Colonic mucosa (tissue), 4 donors: ENCODE measurements at regions not wholly inside any gene's neighbourhood (a gene's known extent, or its start where the extent isn't known, plus 50 kb on each side); places are given as distances from the start of the nearest gene placed in this dataset.

Experiments
- DNase-seq: peaks from one replicate; pipeline ENCODE4 v3.0.0-alpha.2; 2020
- H3K27ac ChIP-seq: fragments of 200-600 bp; one replicate; pipeline ENCODE4 v1.8.0; 2021
- H3K27me3 ChIP-seq: fragments of 200-600 bp; one replicate; pipeline ENCODE4 v1.8.0; 2021
- H3K36me3 ChIP-seq: fragments of 200-600 bp; one replicate; pipeline ENCODE4 v1.8.0; 2021
- H3K4me1 ChIP-seq: fragments of 200-600 bp; one replicate; pipeline ENCODE4 v1.8.0; 2021; ENCODE audit warnings: mild to moderate bottlenecking
- H3K4me3 ChIP-seq: fragments of 200-600 bp; one replicate; pipeline ENCODE4 v1.8.0; 2021
- H3K9ac ChIP-seq, 2 donors: one replicate each; pipeline ENCODE4 v1.7.0; 2013; ENCODE audit warnings: control low read depth in 2 of 2, low read depth in 2 of 2, low read length in 2 of 2
- H3K9me3 ChIP-seq: fragments of 200-600 bp; one replicate; pipeline ENCODE4 v1.8.0; 2021
- intact Hi-C: fragments of 100-400 bp; cut with DNase I; formaldehyde crosslinking; loops from one replicate; pipeline ENCODE4 v1.14.1; 2022
- TF ChIP-seq, protein P1 (sequence below): fragments of 200-600 bp; IDR thresholded peaks from one replicate; pipeline ENCODE4 v1.8.0; 2022; ENCODE audit warnings: antibody characterized with exemption, mild to moderate bottlenecking
- donor health status: healthy.
- donor health status: DM: no; HTN: no; CAD: no.
- donor health status: DM: no; HTN: no; CAD: no.

DNA sequence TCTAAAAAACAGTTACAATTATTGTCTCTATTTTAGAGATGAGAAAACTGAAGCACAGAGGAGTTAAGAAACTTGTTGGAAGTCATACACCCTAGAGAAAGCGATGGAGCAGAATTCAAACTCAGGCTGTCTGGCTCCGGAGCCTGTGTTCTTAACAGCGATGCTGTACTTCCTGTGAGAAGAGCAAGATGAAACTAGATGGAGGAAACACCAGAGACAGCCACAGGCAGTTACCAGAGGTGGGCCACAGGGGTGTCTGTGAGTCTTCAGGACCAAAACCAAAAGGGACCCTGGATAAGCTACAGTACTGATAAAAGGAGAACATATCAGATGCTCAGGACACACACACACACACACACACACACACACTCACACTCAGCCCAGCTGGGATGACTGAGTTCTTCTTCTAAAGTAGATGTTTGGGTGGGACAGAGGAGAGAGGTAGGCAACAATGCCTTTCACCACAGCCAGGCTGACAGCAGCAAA, 289.2 kb downstream of the FZD1 start:
- H3K9me3 ChIP-seq = no peaks in the 10 kb centered on the region
- TF ChIP-seq, protein P1, sequence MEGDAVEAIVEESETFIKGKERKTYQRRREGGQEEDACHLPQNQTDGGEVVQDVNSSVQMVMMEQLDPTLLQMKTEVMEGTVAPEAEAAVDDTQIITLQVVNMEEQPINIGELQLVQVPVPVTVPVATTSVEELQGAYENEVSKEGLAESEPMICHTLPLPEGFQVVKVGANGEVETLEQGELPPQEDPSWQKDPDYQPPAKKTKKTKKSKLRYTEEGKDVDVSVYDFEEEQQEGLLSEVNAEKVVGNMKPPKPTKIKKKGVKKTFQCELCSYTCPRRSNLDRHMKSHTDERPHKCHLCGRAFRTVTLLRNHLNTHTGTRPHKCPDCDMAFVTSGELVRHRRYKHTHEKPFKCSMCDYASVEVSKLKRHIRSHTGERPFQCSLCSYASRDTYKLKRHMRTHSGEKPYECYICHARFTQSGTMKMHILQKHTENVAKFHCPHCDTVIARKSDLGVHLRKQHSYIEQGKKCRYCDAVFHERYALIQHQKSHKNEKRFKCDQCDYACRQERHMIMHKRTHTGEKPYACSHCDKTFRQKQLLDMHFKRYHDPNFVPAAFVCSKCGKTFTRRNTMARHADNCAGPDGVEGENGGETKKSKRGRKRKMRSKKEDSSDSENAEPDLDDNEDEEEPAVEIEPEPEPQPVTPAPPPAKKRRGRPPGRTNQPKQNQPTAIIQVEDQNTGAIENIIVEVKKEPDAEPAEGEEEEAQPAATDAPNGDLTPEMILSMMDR = no peak

DNA sequence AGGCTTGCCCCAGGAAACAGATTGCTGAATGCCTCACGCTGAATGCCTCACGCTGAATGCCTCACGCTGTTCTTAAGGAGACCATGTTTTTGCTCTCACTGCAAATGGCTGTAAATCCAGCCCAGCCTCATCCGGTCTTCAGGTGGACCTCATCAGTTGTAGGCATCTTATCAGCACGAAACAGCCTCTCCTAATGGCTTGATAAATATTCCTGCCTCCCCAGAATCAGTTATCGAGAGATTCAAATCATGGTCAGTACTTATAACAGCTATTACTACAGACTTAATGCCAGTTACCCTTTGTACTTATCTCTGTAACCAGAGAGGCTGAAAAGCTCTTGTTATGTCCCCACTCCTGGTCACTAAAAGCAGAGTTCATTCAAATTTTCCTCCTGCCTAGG, 290.6 kb downstream of the FZD1 start:
- Histone ChIP-seq H3K9me3 (no peaks in the 10 kb centered on the region), H3K4me1 (no peaks in the 10 kb centered on the region), H3K4me3 (no peak overlapping the region), H3K9ac (no peak overlapping the region), H3K27me3 (no peaks in the 10 kb centered on the region), H3K27ac (no peak overlapping the region), H3K36me3 (no peaks in the 10 kb centered on the region)
- TF ChIP-seq, protein P1 = no peak
- intact Hi-C loops = no loop called here
- DNase-seq = no peak

More for the DNA sequence above, 289.2 kb downstream of the FZD1 start:
- H3K27me3 ChIP-seq = no peaks in the 10 kb centered on the region
- H3K27ac ChIP-seq = no peak overlapping the region
- H3K4me1 ChIP-seq = no peaks in the 10 kb centered on the region
- no peak for DNase-seq
- H3K4me3 ChIP-seq = no peak overlapping the region
- intact Hi-C loops = no loop called here
- H3K9ac ChIP-seq = no peak overlapping the region
- no peaks in the 10 kb centered on the region for H3K36me3 ChIP-seq

DNA sequence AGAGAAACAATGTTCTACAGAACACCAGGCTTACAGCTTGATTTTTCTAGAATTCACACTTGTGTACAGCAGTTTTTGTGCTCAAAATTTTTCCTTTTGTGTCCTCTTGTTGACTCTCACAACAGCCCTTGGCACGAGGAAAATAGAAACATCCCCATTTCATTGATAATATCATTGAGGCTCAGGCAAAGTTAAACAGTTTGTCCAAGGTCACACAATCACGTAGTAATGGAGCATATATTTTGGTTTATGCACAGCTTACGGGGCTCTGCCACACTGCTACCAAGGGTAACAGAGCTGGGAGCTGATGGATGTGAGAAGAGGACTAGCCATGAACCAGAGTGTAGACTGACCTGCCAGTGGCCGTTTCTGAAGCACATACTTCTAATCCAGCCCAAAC, 292.0 kb downstream of the FZD1 start:
- intact Hi-C loops = no loop called here
- H3K9me3 ChIP-seq = no peaks in the 10 kb centered on the region
- no peak overlapping the region for H3K4me3 ChIP-seq
- no peaks in the 10 kb centered on the region for H3K27me3 ChIP-seq
- no peak for DNase-seq
- no peak overlapping the region for H3K27ac ChIP-seq
- no peaks in the 10 kb centered on the region for H3K4me1 ChIP-seq
- TF ChIP-seq, protein P1 = no peak
- no peak overlapping the region for H3K9ac ChIP-seq
- no peaks in the 10 kb centered on the region for H3K36me3 ChIP-seq

DNA sequence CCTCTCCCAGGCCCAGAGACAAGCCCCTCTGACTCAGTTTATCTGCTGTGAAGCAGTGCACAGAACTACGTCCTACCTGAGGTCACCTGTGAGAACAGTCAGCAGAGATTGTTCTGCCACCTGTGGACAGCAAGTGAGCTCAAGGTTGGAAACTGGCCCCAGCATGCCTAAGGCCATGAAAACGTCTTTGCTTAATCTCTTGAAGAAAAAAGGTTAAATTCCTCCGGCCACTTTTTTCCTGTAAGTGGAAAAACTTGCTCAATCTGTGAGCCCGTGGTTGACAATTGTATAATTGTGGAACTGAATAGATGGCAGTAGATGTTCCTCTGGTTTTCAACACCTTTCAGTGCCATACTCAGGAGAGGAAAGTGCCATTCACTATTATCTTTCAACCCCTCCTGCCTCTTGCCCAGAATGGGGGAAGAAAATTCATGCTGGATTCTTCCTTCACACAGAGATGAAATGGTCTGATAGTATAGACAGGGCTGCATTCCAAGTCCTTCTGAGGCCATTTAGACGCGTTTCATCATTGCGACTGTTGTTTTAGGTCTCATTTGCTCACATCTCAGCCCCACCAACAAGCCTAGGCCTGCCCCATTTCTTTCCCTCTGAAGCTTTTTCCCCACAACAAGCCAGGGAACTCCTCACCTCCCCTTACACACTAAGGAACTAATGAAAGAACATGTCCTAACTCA, 292.9 kb downstream of the FZD1 start:
- Histone ChIP-seq H3K9me3 (no peaks in the 10 kb centered on the region), H3K9ac (no peak overlapping the region), H3K4me3 (no peak overlapping the region), H3K36me3 (no peaks in the 10 kb centered on the region), H3K27me3 (no peaks in the 10 kb centered on the region), H3K4me1 (no peaks in the 10 kb centered on the region), H3K27ac (no peak overlapping the region)
- no peak for DNase-seq
- intact Hi-C loops = no loop called here
- TF ChIP-seq, protein P1 = no peak

DNA sequence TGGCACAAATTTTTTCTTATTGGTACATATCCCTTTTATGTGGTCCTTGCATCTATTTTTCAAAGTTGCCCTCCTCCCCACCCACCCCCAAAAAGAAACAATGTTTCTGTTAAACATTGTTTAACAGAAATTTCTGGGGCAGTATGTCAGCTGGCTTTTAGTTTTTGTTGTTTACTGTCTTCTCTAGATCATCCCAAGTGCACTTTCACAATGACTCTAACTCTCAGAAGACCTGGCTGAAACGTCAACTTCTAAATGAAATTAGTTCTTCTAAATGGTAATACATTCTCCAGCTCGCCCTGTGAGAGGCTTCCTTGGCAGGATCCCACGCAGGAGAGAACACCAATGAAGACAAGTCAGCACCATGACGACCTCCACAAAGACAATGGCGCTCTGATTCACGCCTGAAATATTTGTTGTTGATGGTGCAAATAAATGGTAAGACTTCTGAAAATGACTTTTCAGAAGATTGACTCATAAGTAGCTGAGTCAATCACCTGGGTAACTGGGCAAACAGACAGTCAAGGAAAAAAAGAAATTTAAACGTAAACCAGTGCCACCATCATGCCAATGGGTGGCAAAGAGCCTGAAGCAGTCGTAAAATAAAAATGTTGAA, 293.7 kb downstream of the FZD1 start:
- no peak overlapping the region for H3K9ac ChIP-seq
- H3K27me3 ChIP-seq = no peaks in the 10 kb centered on the region
- no peaks in the 10 kb centered on the region for H3K9me3 ChIP-seq
- intact Hi-C loops = no loop called here
- no peaks in the 10 kb centered on the region for H3K4me1 ChIP-seq
- no peaks in the 10 kb centered on the region for H3K36me3 ChIP-seq
- TF ChIP-seq, protein P1 = no peak
- no peak overlapping the region for H3K4me3 ChIP-seq
- H3K27ac ChIP-seq = no peak overlapping the region
- DNase-seq = no peak
